Activated B cell treated with CpG ODN at 0.5 μM for 24 hours (primary cell): ENCODE measurements at regions not wholly inside any gene's neighbourhood (a gene's known extent, or its start where the extent isn't known, plus 50 kb on each side); places are given as distances from the start of the nearest gene placed in this dataset.

Source experiments
- ATAC-seq: fragments of 200-7000 bp; cut with Tn5 transposase; one replicate; pipeline ENCODE4 v1.10.0; 2021; ENCODE audit warnings: low read depth, mild to moderate bottlenecking, moderate library complexity
- CTCF ChIA-PET: fragments of 350-600 bp; sonication (Branson Sonifier 250); formaldehyde crosslinking; loops from one replicate; lab custom pipeline; 2021; ENCODE audit warnings: antibody characterized with exemption; lab: Charles Lee
- POLR2A ChIA-PET: fragments of 350-600 bp; sonication (Branson Sonifier 250); formaldehyde crosslinking; loops from one replicate; lab custom pipeline; 2021; ENCODE audit warnings: antibody characterized with exemption; lab: Charles Lee
- DNase-seq: peaks from one replicate; pipeline ENCODE4 v3.0.0; 2022
- H3K27ac Mint-ChIP-seq: one replicate; pipeline ENCODE4 v1.8.0; 2020; ENCODE audit warnings: mixed read lengths
- H3K27me3 Mint-ChIP-seq: one replicate; pipeline ENCODE4 v1.8.0; 2021; ENCODE audit warnings: mixed read lengths
- H3K36me3 Mint-ChIP-seq: one replicate; pipeline ENCODE4 v1.8.0; 2021; ENCODE audit warnings: low read depth, mixed read lengths
- H3K4me1 Mint-ChIP-seq: one replicate; pipeline ENCODE4 v1.8.0; 2021; ENCODE audit warnings: mixed read lengths
- H3K4me3 Mint-ChIP-seq: one replicate; pipeline ENCODE4 v1.8.0; 2020; ENCODE audit warnings: mild to moderate bottlenecking, mixed read lengths
- H3K9me3 Mint-ChIP-seq: one replicate; pipeline ENCODE4 v1.8.0; 2020; ENCODE audit warnings: mixed read lengths
- CTCF ChIP-seq: fragments of 200-600 bp; IDR thresholded peaks from one replicate; pipeline ENCODE4 v1.8.0; 2022; ENCODE audit warnings: antibody characterized with exemption, mild to moderate bottlenecking
- intact Hi-C: fragments of 100-400 bp; cut with micrococcal nuclease; formaldehyde crosslinking; loops from one replicate; pipeline ENCODE4 v1.15.1; 2024

- ChIA-PET POLR2A (no interaction called here), CTCF (no interaction called here)
- H3K36me3 Mint-ChIP-seq = no peaks in the 10 kb centered on the region
- ATAC-seq = no peak
- intact Hi-C loops = no loop called here
- H3K9me3 Mint-ChIP-seq = no peaks in the 10 kb centered on the region
- H3K27ac Mint-ChIP-seq = no peak overlapping the region
- H3K4me1 Mint-ChIP-seq = no peaks in the 10 kb centered on the region
- no peak for DNase-seq
- peaks cover 15% of the 10 kb centered on the region for H3K27me3 Mint-ChIP-seq
- H3K4me3 Mint-ChIP-seq = no peak overlapping the region
- TF ChIP-seq CTCF = no peak
Measured at GRCh38 chr15:69604072-69604411, 151.4 kb downstream of the RPLP1 start.

GRCh38 chr15:69606144-69606543, 153.5 kb downstream of the RPLP1 start:
- H3K9me3 Mint-ChIP-seq = no peaks in the 10 kb centered on the region
- TF ChIP-seq CTCF = no peak
- ATAC-seq = no peak
- peaks cover 13% of the 10 kb centered on the region for H3K27me3 Mint-ChIP-seq
- CTCF ChIA-PET = no interaction called here
- intact Hi-C loops = no loop called here
- H3K4me1 Mint-ChIP-seq = no peaks in the 10 kb centered on the region
- POLR2A ChIA-PET = no interaction called here
- H3K36me3 Mint-ChIP-seq = no peaks in the 10 kb centered on the region
- no peak for DNase-seq
- no peak overlapping the region for H3K4me3 Mint-ChIP-seq
- H3K27ac Mint-ChIP-seq = no peak overlapping the region

GRCh38 chr15:69606921-69607500, 154.4 kb downstream of the RPLP1 start:
- intact Hi-C loops = no loop called here
- DNase-seq = no peak
- Mint-ChIP-seq H3K27ac (no peak overlapping the region), H3K4me1 (no peaks in the 10 kb centered on the region), H3K36me3 (no peaks in the 10 kb centered on the region), H3K9me3 (no peaks in the 10 kb centered on the region), H3K27me3 (peaks cover 13% of the 10 kb centered on the region), H3K4me3 (no peak overlapping the region)
- POLR2A ChIA-PET = no interaction called here
- CTCF ChIA-PET = no interaction called here
- no peak for ATAC-seq
- TF ChIP-seq CTCF = no peak

GRCh38 chr15:69608661-69609060, 156.0 kb downstream of the RPLP1 start:
- no peak for ATAC-seq
- Mint-ChIP-seq H3K4me1 (no peaks in the 10 kb centered on the region), H3K4me3 (no peak overlapping the region), H3K27ac (no peak overlapping the region), H3K36me3 (no peaks in the 10 kb centered on the region), H3K9me3 (no peaks in the 10 kb centered on the region), H3K27me3 (peaks cover 10% of the 10 kb centered on the region)
- intact Hi-C loops = no loop called here
- no peak for DNase-seq
- POLR2A ChIA-PET = interaction anchor here (0.7 kb wide), 1 partner anchor 17 kb away, joined by 3 read pairs; no protein-coding TSS in a partner anchor
- CTCF ChIA-PET = no interaction called here
- no peak for TF ChIP-seq CTCF

GRCh38 chr15:69609176-69609575, 156.6 kb downstream of the RPLP1 start:
- H3K9me3 Mint-ChIP-seq = no peaks in the 10 kb centered on the region
- H3K27me3 Mint-ChIP-seq = peaks cover 10% of the 10 kb centered on the region
- no peak for DNase-seq
- H3K27ac Mint-ChIP-seq = no peak overlapping the region
- ATAC-seq = no peak
- POLR2A ChIA-PET = no interaction called here
- no peak overlapping the region for H3K4me3 Mint-ChIP-seq
- CTCF ChIA-PET = no interaction called here
- intact Hi-C loops = no loop called here
- H3K4me1 Mint-ChIP-seq = no peaks in the 10 kb centered on the region
- no peak for TF ChIP-seq CTCF
- no peaks in the 10 kb centered on the region for H3K36me3 Mint-ChIP-seq
